ENCODE measurements at regions not wholly inside any gene's neighbourhood (a gene's known extent, or its start where the extent isn't known, plus 50 kb on each side); places are given as distances from the start of the nearest gene placed in this dataset.

DNA sequence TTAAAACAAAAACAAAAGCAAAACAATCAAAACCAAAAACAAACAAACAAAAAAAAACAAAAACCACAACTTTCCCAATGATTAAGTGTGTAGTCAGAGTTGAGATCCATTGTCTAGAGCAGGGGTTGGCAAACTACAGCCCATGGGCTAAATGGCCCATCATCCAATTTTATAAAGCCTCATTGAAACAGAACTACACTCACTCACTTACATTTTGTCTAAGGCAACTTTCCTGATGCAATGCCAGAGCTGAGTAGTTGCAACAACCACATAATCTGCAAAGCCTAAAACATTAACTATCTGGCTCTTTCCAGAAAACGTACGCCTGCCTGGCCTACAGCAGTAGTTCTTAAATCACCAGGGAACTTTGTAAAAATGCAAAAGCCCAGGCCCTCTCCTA lies 124.1 kb downstream of the SOX9 start:
- no peaks in the 10 kb centered on the region for H3K36me3 ChIP-seq
- no peak overlapping the region for H3K27ac ChIP-seq

DNA sequence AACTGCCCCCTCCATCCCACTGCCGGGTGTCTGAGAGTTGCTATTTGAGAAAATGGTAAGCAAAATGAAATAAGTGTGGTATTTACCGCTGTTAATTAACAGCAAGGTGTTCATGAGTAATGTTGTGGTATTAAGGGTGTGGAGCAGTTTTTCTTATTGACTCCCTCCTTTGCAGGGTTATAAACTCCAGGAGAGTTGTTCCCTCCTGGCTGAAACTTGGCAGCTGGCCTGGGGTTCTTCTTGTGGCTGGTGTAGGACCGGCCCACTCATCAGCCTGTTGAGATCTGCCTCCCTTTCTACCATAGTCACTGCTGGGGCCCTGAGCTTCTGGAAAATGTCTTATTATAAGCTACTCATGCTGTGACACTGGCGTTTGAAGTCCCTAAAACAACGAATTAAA lies 128.6 kb downstream of the SOX9 start:
- Histone ChIP-seq H3K4me1 (no peaks in the 10 kb centered on the region), H3K4me3 (no peak overlapping the region), H3K9me3 (no peaks in the 10 kb centered on the region), H3K27ac (peak overlapping the region in 1 of 4 donors; percentile 52), H3K36me3 (no peaks in the 10 kb centered on the region), H3K27me3 (no peaks in the 10 kb centered on the region)
- peak in 2 of 3 donors; percentile 80 to 81 for DNase-seq
- TF ChIP-seq, protein P1, sequence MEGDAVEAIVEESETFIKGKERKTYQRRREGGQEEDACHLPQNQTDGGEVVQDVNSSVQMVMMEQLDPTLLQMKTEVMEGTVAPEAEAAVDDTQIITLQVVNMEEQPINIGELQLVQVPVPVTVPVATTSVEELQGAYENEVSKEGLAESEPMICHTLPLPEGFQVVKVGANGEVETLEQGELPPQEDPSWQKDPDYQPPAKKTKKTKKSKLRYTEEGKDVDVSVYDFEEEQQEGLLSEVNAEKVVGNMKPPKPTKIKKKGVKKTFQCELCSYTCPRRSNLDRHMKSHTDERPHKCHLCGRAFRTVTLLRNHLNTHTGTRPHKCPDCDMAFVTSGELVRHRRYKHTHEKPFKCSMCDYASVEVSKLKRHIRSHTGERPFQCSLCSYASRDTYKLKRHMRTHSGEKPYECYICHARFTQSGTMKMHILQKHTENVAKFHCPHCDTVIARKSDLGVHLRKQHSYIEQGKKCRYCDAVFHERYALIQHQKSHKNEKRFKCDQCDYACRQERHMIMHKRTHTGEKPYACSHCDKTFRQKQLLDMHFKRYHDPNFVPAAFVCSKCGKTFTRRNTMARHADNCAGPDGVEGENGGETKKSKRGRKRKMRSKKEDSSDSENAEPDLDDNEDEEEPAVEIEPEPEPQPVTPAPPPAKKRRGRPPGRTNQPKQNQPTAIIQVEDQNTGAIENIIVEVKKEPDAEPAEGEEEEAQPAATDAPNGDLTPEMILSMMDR (IDR thresholded peaks at IDR 0.05) = no peak
- TF ChIP-seq POLR2A (IDR thresholded peaks at IDR 0.05) = no peak

More for the DNA sequence above, 124.1 kb downstream of the SOX9 start:
- H3K4me1 ChIP-seq = no peaks in the 10 kb centered on the region
- DNase-seq = no peak
- TF ChIP-seq, protein P1 (IDR thresholded peaks at IDR 0.05) = no peak
- TF ChIP-seq POLR2A (IDR thresholded peaks at IDR 0.05) = no peak
- no peak overlapping the region for H3K4me3 ChIP-seq
- no peaks in the 10 kb centered on the region for H3K27me3 ChIP-seq
- no peaks in the 10 kb centered on the region for H3K9me3 ChIP-seq

DNA sequence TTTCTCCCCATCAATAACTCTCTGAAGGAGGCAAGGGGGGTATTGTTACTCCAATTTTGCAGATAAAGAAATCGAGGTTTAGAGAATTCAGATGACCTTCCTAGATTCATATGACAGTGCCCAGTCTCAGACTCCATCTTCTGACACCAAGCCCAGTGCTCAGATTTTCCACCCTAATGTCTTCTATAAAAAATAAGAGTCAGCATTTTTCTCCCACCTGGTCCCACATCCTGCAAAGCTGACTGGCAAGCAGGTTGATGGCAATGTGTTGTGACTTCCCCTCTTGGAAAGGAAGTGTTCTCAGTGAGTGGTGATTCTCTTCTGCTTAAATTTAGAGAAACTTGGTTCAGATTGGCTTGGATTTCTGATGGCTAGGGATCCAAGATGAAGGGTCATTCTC lies 129.4 kb downstream of the SOX9 start:
- Histone ChIP-seq H3K36me3 (no peaks in the 10 kb centered on the region), H3K27me3 (no peaks in the 10 kb centered on the region), H3K9me3 (no peaks in the 10 kb centered on the region), H3K4me1 (no peaks in the 10 kb centered on the region), H3K27ac (no peak overlapping the region), H3K4me3 (no peak overlapping the region)
- DNase-seq = no peak
- TF ChIP-seq, protein P1 (IDR thresholded peaks at IDR 0.05) = no peak
- no peak for TF ChIP-seq POLR2A (IDR thresholded peaks at IDR 0.05)

DNA sequence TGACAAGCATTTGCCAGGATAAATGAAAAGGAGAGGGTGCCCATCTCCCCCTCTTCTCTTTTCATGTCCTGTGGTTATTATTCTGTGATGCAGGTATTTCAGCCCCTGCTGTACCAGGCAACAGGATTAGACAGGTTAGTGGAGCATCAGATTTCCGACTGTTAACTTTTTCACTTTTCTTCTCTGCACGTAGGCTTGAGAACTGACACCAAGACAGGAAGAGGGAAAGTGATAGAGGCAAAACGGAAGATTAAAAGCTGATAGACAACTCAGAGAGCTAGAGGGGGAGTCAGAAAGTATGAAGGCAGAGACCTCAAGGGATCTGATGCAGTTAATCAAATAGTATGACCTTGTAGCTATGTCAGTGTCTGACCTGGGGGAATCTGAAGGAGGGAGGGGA lies 132.8 kb downstream of the SOX9 start:
- Histone ChIP-seq H3K27me3 (no peaks in the 10 kb centered on the region), H3K36me3 (no peaks in the 10 kb centered on the region), H3K27ac (no peak overlapping the region), H3K9me3 (no peaks in the 10 kb centered on the region), H3K4me3 (no peak overlapping the region), H3K4me1 (no peaks in the 10 kb centered on the region)
- DNase-seq = no peak
- no peak for TF ChIP-seq POLR2A (IDR thresholded peaks at IDR 0.05)
- TF ChIP-seq, protein P1 (IDR thresholded peaks at IDR 0.05) = no peak

DNA sequence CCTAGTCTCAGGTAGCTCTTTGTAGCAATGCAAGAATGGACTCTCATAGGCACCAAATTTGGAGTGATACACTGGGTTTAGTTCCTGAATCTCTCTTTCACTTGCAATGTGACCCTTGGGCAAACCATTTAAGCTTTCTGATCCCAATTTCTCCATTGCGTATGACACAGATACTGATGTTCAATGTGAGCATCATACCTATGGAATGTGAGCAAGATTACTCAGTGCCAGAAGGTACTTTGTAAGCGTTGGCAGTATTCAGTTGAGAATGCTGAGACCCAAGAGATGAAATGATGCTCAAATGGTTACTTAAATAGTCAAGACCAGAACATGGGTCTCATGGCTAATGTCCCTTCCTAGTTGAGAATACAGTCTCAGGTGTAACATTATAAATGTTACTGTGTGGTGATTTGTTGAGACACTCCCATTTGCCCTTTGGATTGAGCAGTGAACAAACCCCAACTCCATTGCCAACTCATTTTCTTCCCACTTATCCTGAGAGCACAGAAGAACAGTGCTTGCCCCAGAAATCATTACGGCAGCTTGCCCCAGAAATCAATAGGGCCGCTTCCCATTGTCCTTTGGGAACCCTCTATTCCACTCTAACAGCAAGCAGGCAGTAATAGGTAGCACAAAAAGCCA lies 134.1 kb downstream of the SOX9 start:
- Histone ChIP-seq H3K27me3 (no peaks in the 10 kb centered on the region), H3K4me1 (peaks cover 0 to 5% (median 0%) of the 10 kb centered on the region in 4 donors), H3K36me3 (no peaks in the 10 kb centered on the region), H3K9me3 (no peaks in the 10 kb centered on the region), H3K27ac (peak overlapping the region in 3 of 4 donors; percentile 32 to 62 (median 34)), H3K4me3 (no peak overlapping the region)
- no peak for TF ChIP-seq POLR2A (IDR thresholded peaks at IDR 0.05)
- no peak for DNase-seq

DNA sequence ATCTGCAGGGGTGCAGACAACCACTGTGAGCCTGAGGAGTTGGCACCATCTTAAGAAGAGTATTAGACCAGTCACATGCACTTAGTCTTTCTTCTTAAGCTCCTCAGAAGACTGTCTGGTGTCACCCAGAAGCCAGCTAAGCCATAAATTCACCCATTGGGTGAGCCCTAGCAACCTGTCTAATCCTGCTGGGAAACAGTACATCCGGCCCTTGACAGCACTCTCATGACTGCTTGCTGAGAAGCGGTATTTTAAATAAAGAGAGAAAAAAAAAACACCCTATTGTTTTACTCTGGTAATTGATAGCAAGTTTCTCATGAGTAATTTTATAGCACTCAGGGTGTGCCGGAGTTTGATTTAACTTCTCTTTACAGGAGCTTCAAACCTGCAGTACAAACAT lies 134.7 kb downstream of the SOX9 start:
- Histone ChIP-seq H3K36me3 (no peaks in the 10 kb centered on the region), H3K4me3 (no peak overlapping the region), H3K27me3 (no peaks in the 10 kb centered on the region), H3K9me3 (no peaks in the 10 kb centered on the region), H3K27ac (peak overlapping the region in 3 of 4 donors; percentile 32 to 62 (median 34)), H3K4me1 (peaks cover 0 to 5% (median 0%) of the 10 kb centered on the region in 4 donors)
- TF ChIP-seq, protein P1 (IDR thresholded peaks at IDR 0.05) = no peak
- no peak for TF ChIP-seq POLR2A (IDR thresholded peaks at IDR 0.05)
- peak in 1 of 3 donors; percentile 53 for DNase-seq

Data from Peyer's patch (tissue), 4 donors.